HG03175 (cell line): ENCODE measurements at regions not wholly inside any gene's neighbourhood (a gene's known extent, or its start where the extent isn't known, plus 50 kb on each side); places are given as distances from the start of the nearest gene placed in this dataset.
"Not testable (repeated sequence)": the region's sequence is repeated elsewhere in the genome, so short reads cannot be mapped to it uniquely, and the experiment has no call there.

Source experiments
- ATAC-seq: cut with Tn5 transposase; IDR thresholded peaks from one replicate; pipeline ENCODE4 v1.9.1; 2021; ENCODE audit warnings: mild to moderate bottlenecking, moderate library complexity; ENCODE audit not compliant: unreplicated experiment

GRCh38 chr9:105021917-105022316, 94.0 kb upstream of the ABCA1 start:
- ATAC-seq, result no peak

GRCh38 chr9:105022545-105022944, 94.6 kb upstream of the ABCA1 start:
- not testable (repeated sequence) for ATAC-seq

GRCh38 chr9:105023788-105024187, 95.8 kb upstream of the ABCA1 start:
- no peak for ATAC-seq

GRCh38 chr9:105024529-105024928, 96.6 kb upstream of the ABCA1 start:
- ATAC-seq, result no peak

- ATAC-seq, result no peak
Observed at GRCh38 chr9:105026451-105026850, 98.5 kb upstream of the ABCA1 start.

- no peak for ATAC-seq
Observed at GRCh38 chr9:105027084-105027483, 99.1 kb upstream of the ABCA1 start.

GRCh38 chr9:105030285-105030684, 102.3 kb upstream of the ABCA1 start:
- no peak for ATAC-seq

- ATAC-seq, result no peak
Observed at GRCh38 chr9:105037139-105037538, 109.2 kb upstream of the ABCA1 start.

GRCh38 chr9:105038051-105038450, 110.1 kb upstream of the ABCA1 start:
- no peak for ATAC-seq

GRCh38 chr9:105039175-105039799, 111.3 kb upstream of the ABCA1 start:
- ATAC-seq, result no peak

GRCh38 chr9:105043370-105043936, 115.5 kb upstream of the ABCA1 start:
- no peak for ATAC-seq

- no peak for ATAC-seq
Observed at GRCh38 chr9:105044518-105044917, 116.6 kb upstream of the ABCA1 start.

- ATAC-seq, result no peak
Observed at GRCh38 chr9:105046907-105047741, 119.2 kb upstream of the ABCA1 start.

GRCh38 chr9:105047742-105048041, 119.7 kb upstream of the ABCA1 start:
- no peak for ATAC-seq

GRCh38 chr9:105048331-105048730, 120.4 kb upstream of the ABCA1 start:
- no peak for ATAC-seq

- ATAC-seq, result no peak
Observed at GRCh38 chr9:105050296-105050695, 122.3 kb upstream of the ABCA1 start.

- ATAC-seq, result no peak
Observed at GRCh38 chr9:105051897-105052296, 123.9 kb upstream of the ABCA1 start.

- ATAC-seq, result no peak
Observed at GRCh38 chr9:105052346-105052745, 124.4 kb upstream of the ABCA1 start.

- no peak for ATAC-seq
Observed at GRCh38 chr9:105053209-105053652, 125.3 kb upstream of the ABCA1 start.

GRCh38 chr9:105054491-105054890, 126.5 kb upstream of the ABCA1 start:
- no peak for ATAC-seq

GRCh38 chr9:105055917-105056316, 128.0 kb upstream of the ABCA1 start:
- no peak for ATAC-seq

- no peak for ATAC-seq
Observed at GRCh38 chr9:105057551-105057950, 129.6 kb upstream of the ABCA1 start.
